ENCODE measurements at regions not wholly inside any gene's neighbourhood (a gene's known extent, or its start where the extent isn't known, plus 50 kb on each side); places are given as distances from the start of the nearest gene placed in this dataset.

DNA sequence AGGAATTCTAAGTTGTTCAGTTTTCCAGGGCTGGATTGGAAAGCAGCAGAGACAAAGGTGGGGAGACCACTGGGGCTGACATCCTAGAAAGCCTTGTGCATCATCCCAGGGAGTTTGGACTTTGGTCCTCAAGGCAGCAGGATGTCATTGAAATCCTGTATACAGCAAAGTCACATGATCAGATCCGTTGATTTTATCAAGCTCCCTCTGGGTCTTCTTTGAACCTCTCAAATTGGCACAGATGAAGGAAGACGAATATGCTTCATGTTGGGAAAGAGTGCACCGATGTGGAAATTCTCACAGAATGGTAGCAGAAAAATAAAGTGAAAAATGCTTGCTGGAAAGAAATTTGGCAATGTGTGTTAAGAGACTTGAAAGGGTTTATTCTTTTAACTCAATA is 149.8 kb upstream of the TMTC4 start:
- TF ChIP-seq, protein P1, sequence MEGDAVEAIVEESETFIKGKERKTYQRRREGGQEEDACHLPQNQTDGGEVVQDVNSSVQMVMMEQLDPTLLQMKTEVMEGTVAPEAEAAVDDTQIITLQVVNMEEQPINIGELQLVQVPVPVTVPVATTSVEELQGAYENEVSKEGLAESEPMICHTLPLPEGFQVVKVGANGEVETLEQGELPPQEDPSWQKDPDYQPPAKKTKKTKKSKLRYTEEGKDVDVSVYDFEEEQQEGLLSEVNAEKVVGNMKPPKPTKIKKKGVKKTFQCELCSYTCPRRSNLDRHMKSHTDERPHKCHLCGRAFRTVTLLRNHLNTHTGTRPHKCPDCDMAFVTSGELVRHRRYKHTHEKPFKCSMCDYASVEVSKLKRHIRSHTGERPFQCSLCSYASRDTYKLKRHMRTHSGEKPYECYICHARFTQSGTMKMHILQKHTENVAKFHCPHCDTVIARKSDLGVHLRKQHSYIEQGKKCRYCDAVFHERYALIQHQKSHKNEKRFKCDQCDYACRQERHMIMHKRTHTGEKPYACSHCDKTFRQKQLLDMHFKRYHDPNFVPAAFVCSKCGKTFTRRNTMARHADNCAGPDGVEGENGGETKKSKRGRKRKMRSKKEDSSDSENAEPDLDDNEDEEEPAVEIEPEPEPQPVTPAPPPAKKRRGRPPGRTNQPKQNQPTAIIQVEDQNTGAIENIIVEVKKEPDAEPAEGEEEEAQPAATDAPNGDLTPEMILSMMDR (conservative IDR thresholded peaks at IDR 0.05; ENCODE audit: low read depth in 2 of 2): no peak
- no peak for TF ChIP-seq JUNB (IDR thresholded peaks at IDR 0.05; ENCODE audit: unreplicated experiment)
- TF ChIP-seq EZH2 (IDR thresholded peaks at IDR 0.05; ENCODE audit: low read depth, unreplicated experiment): no peak
- no peak for TF ChIP-seq POLR2AphosphoS5 (IDR thresholded peaks at IDR 0.05; ENCODE audit: low read depth)
- TF ChIP-seq, protein P2, sequence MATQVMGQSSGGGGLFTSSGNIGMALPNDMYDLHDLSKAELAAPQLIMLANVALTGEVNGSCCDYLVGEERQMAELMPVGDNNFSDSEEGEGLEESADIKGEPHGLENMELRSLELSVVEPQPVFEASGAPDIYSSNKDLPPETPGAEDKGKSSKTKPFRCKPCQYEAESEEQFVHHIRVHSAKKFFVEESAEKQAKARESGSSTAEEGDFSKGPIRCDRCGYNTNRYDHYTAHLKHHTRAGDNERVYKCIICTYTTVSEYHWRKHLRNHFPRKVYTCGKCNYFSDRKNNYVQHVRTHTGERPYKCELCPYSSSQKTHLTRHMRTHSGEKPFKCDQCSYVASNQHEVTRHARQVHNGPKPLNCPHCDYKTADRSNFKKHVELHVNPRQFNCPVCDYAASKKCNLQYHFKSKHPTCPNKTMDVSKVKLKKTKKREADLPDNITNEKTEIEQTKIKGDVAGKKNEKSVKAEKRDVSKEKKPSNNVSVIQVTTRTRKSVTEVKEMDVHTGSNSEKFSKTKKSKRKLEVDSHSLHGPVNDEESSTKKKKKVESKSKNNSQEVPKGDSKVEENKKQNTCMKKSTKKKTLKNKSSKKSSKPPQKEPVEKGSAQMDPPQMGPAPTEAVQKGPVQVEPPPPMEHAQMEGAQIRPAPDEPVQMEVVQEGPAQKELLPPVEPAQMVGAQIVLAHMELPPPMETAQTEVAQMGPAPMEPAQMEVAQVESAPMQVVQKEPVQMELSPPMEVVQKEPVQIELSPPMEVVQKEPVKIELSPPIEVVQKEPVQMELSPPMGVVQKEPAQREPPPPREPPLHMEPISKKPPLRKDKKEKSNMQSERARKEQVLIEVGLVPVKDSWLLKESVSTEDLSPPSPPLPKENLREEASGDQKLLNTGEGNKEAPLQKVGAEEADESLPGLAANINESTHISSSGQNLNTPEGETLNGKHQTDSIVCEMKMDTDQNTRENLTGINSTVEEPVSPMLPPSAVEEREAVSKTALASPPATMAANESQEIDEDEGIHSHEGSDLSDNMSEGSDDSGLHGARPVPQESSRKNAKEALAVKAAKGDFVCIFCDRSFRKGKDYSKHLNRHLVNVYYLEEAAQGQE (IDR thresholded peaks at IDR 0.05; ENCODE audit: unreplicated experiment): no peak
- TF ChIP-seq, protein P3, sequence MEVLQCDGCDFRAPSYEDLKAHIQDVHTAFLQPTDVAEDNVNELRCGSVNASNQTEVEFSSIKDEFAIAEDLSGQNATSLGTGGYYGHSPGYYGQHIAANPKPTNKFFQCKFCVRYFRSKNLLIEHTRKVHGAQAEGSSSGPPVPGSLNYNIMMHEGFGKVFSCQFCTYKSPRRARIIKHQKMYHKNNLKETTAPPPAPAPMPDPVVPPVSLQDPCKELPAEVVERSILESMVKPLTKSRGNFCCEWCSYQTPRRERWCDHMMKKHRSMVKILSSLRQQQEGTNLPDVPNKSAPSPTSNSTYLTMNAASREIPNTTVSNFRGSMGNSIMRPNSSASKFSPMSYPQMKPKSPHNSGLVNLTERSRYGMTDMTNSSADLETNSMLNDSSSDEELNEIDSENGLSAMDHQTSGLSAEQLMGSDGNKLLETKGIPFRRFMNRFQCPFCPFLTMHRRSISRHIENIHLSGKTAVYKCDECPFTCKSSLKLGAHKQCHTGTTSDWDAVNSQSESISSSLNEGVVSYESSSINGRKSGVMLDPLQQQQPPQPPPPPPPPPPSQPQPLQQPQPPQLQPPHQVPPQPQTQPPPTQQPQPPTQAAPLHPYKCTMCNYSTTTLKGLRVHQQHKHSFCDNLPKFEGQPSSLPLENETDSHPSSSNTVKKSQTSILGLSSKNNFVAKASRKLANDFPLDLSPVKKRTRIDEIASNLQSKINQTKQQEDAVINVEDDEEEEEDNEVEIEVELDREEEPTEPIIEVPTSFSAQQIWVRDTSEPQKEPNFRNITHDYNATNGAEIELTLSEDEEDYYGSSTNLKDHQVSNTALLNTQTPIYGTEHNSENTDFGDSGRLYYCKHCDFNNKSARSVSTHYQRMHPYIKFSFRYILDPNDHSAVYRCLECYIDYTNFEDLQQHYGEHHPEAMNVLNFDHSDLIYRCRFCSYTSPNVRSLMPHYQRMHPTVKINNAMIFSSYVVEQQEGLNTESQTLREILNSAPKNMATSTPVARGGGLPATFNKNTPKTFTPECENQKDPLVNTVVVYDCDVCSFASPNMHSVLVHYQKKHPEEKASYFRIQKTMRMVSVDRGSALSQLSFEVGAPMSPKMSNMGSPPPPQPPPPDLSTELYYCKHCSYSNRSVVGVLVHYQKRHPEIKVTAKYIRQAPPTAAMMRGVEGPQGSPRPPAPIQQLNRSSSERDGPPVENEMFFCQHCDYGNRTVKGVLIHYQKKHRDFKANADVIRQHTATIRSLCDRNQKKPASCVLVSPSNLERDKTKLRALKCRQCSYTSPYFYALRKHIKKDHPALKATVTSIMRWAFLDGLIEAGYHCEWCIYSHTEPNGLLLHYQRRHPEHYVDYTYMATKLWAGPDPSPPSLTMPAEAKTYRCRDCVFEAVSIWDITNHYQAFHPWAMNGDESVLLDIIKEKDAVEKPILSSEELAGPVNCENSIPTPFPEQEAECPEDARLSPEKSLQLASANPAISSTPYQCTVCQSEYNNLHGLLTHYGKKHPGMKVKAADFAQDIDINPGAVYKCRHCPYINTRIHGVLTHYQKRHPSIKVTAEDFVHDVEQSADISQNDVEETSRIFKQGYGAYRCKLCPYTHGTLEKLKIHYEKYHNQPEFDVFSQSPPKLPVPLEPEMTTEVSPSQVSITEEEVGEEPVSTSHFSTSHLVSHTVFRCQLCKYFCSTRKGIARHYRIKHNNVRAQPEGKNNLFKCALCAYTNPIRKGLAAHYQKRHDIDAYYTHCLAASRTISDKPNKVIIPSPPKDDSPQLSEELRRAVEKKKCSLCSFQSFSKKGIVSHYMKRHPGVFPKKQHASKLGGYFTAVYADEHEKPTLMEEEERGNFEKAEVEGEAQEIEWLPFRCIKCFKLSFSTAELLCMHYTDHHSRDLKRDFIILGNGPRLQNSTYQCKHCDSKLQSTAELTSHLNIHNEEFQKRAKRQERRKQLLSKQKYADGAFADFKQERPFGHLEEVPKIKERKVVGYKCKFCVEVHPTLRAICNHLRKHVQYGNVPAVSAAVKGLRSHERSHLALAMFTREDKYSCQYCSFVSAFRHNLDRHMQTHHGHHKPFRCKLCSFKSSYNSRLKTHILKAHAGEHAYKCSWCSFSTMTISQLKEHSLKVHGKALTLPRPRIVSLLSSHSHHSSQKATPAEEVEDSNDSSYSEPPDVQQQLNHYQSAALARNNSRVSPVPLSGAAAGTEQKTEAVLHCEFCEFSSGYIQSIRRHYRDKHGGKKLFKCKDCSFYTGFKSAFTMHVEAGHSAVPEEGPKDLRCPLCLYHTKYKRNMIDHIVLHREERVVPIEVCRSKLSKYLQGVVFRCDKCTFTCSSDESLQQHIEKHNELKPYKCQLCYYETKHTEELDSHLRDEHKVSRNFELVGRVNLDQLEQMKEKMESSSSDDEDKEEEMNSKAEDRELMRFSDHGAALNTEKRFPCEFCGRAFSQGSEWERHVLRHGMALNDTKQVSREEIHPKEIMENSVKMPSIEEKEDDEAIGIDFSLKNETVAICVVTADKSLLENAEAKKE (CRISPR knock-in tag; IDR thresholded peaks at IDR 0.05): no peak
- TF ChIP-seq CREB1 (CRISPR knock-in tag; IDR thresholded peaks at IDR 0.05; ENCODE audit: low read depth): no peak
- TF ChIP-seq, protein P4, sequence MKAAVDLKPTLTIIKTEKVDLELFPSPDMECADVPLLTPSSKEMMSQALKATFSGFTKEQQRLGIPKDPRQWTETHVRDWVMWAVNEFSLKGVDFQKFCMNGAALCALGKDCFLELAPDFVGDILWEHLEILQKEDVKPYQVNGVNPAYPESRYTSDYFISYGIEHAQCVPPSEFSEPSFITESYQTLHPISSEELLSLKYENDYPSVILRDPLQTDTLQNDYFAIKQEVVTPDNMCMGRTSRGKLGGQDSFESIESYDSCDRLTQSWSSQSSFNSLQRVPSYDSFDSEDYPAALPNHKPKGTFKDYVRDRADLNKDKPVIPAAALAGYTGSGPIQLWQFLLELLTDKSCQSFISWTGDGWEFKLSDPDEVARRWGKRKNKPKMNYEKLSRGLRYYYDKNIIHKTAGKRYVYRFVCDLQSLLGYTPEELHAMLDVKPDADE (IDR thresholded peaks at IDR 0.05): no peak
- TF ChIP-seq NANOG (IDR thresholded peaks at IDR 0.05; ENCODE audit: borderline replicate concordance): no peak
- TF ChIP-seq EZH2phosphoT487 (IDR thresholded peaks at IDR 0.05; ENCODE audit: unreplicated experiment): no peak

All from GM23338 (cell line).